ENCODE measurements at regions not wholly inside any gene's neighbourhood (a gene's known extent, or its start where the extent isn't known, plus 50 kb on each side); places are given as distances from the start of the nearest gene placed in this dataset.

GRCh38 chr22:48821346-48821690 is 1006.4 kb downstream of the BRD1 start (continued):
- no peak for TF ChIP-seq FIP1L1 (IDR thresholded peaks at IDR 0.05; ENCODE audit: borderline replicate concordance, insufficient read depth, low read depth, low read length)
- no peak for TF ChIP-seq ZNF598 (CRISPR knock-in tag; IDR thresholded peaks at IDR 0.05; ENCODE audit: borderline replicate concordance)
- no peak for TF ChIP-seq ARNT (IDR thresholded peaks at IDR 0.05)
- TF ChIP-seq NR2F1 (CRISPR knock-in tag; IDR thresholded peaks at IDR 0.05), result no peak
- TF ChIP-seq ISX (CRISPR knock-in tag; conservative IDR thresholded peaks at IDR 0.05), result no peak
- TF ChIP-seq ZFP91 (CRISPR knock-in tag; IDR thresholded peaks at IDR 0.05; ENCODE audit: borderline replicate concordance), result no peak

- intact Hi-C loops (cut with micrococcal nuclease; ENCODE audit: unreplicated experiment), result no loop called here
- no TSS peak for BruUV-seq (replicated peaks)
- Histone ChIP-seq H3K79me2 (ENCODE audit: insufficient read depth, low read length) (no peaks in the 10 kb centered on the region), H3K36me3 (replicated peaks in 1 of 2; ENCODE audit: control insufficient read depth in 1 of 2, insufficient read depth in 2 of 2, low read length in 2 of 2) (no peaks in the 10 kb centered on the region), H3K9me3 (ENCODE audit: low read length) (no peaks in the 10 kb centered on the region), H3K4me1 (ENCODE audit: insufficient read depth, low read length) (no peaks in the 10 kb centered on the region), H3K27ac (ENCODE audit: extremely low read length, insufficient read depth, low read length) (no peak overlapping the region), H3K4me2 (ENCODE audit: low read depth, low read length) (no peak overlapping the region), H3K9ac (ENCODE audit: insufficient read depth, low read depth, low read length) (no peak overlapping the region), H2AFZ (ENCODE audit: low read length) (no peak overlapping the region), H3K27me3 (ENCODE audit: control insufficient read depth in 1 of 2, insufficient read depth in 2 of 2, low read length in 2 of 2) (peaks cover 2 to 12% of the 10 kb centered on the region in 2 experiments; a peak in 3 of 5 replicates), H4K20me1 (ENCODE audit: insufficient read depth, low read length) (no peaks in the 10 kb centered on the region), H3K4me3 (replicated peaks in 1 of 3; ENCODE audit: insufficient read depth in 1 of 3, low read depth in 2 of 3, low read length in 3 of 3) (no peak overlapping the region)
- POLR2A ChIA-PET, result no interaction called here
- in situ Hi-C loops (cut with HindIII; ENCODE audit: extremely low pct_ligation_motif_present, low pct_unique_long_range_greater_than_20kb), result no loop called here
- WGBS (ENCODE audit: low lambda C conversion rate), result 76% methylated on average over 8 of the region's 27 CpGs
- FAIRE-seq (no peak), DNase-seq (ENCODE audit: low spot score) (no peak), ATAC-seq (no peak)
- CTCF ChIA-PET (ENCODE audit: low intra/inter-chr PET ratio, low total read pairs), result no interaction called here
- TF ChIP-seq MLXIP (CRISPR knock-in tag; IDR thresholded peaks at IDR 0.05; ENCODE audit: borderline replicate concordance) (no peak), HMGXB3 (CRISPR knock-in tag; IDR thresholded peaks at IDR 0.05; ENCODE audit: borderline replicate concordance) (no peak), NCOR1 (IDR thresholded peaks at IDR 0.05; ENCODE audit: borderline replicate concordance, low read length) (no peak), SMC3 (IDR thresholded peaks at IDR 0.05; ENCODE audit: low read length) (no peak), BATF2 (CRISPR knock-in tag; IDR thresholded peaks at IDR 0.05) (no peak), MIER2 (CRISPR knock-in tag; IDR thresholded peaks at IDR 0.05) (no peak)
Measured at GRCh38 chr22:48820481-48821345, 1007.0 kb downstream of the BRD1 start.

All from HepG2 (cell line).